ENCODE measurements at regions not wholly inside any gene's neighbourhood (a gene's known extent, or its start where the extent isn't known, plus 50 kb on each side); places are given as distances from the start of the nearest gene placed in this dataset.
"Not testable (repeated sequence)": the region's sequence is repeated elsewhere in the genome, so short reads cannot be mapped to it uniquely, and the experiment has no call there.

GRCh38 chr1:223001653-223002634 lies 141.1 kb downstream of the TLR5 start:
- no peak for DNase-seq

GRCh38 chr1:223003549-223003948 lies 139.5 kb downstream of the TLR5 start:
- no peak for DNase-seq

- no peak for DNase-seq
Measured at GRCh38 chr1:223006371-223006770, 136.7 kb downstream of the TLR5 start.

- no peak for DNase-seq
Measured at GRCh38 chr1:223006917-223007648, 136.0 kb downstream of the TLR5 start.

GRCh38 chr1:223007935-223008334 lies 135.1 kb downstream of the TLR5 start:
- no peak for DNase-seq

- no peak for DNase-seq
Measured at GRCh38 chr1:223008808-223009207, 134.2 kb downstream of the TLR5 start.

- no peak for DNase-seq
Measured at GRCh38 chr1:223009406-223009805, 133.6 kb downstream of the TLR5 start.

- no peak for DNase-seq
Measured at GRCh38 chr1:223010582-223011504, 132.2 kb downstream of the TLR5 start.

GRCh38 chr1:223011505-223011856 lies 131.6 kb downstream of the TLR5 start:
- DNase-seq = no peak

GRCh38 chr1:223012176-223012788 lies 130.8 kb downstream of the TLR5 start:
- no peak for DNase-seq

- DNase-seq = no peak
Measured at GRCh38 chr1:223012938-223013337, 130.1 kb downstream of the TLR5 start.

- DNase-seq = no peak
Measured at GRCh38 chr1:223014142-223014873, 128.7 kb downstream of the TLR5 start.

- DNase-seq = no peak
Measured at GRCh38 chr1:223016381-223016780, 126.7 kb downstream of the TLR5 start.

GRCh38 chr1:223016890-223017289 lies 126.2 kb downstream of the TLR5 start:
- no peak for DNase-seq

- DNase-seq = no peak
Measured at GRCh38 chr1:223017291-223017690, 125.8 kb downstream of the TLR5 start.

GRCh38 chr1:223018534-223018933 lies 124.5 kb downstream of the TLR5 start:
- no peak for DNase-seq

GRCh38 chr1:223019256-223019655 lies 123.8 kb downstream of the TLR5 start:
- no peak for DNase-seq

- DNase-seq = no peak
Measured at GRCh38 chr1:223020770-223021169, 122.3 kb downstream of the TLR5 start.

GRCh38 chr1:223022641-223023473 lies 120.2 kb downstream of the TLR5 start:
- no peak for DNase-seq

GRCh38 chr1:223023863-223024262 lies 119.2 kb downstream of the TLR5 start:
- DNase-seq = no peak

GRCh38 chr1:223024486-223024885 lies 118.6 kb downstream of the TLR5 start:
- DNase-seq = not testable (repeated sequence)
